SU-DHL-6 (cell line): ENCODE measurements at regions not wholly inside any gene's neighbourhood (a gene's known extent, or its start where the extent isn't known, plus 50 kb on each side); places are given as distances from the start of the nearest gene placed in this dataset.

Experiments used
- CTCF ChIP-seq: fragments of 200-600 bp; sonication (generic); IDR thresholded peaks from one replicate; pipeline ENCODE4 v1.5.1; 2017; ENCODE audit warnings: antibody characterized with exemption, mild to moderate bottlenecking, low read length, moderate library complexity; ENCODE audit not compliant: insufficient read depth, poor library complexity, severe bottlenecking
- EZH2phosphoT487 ChIP-seq: fragments of 200-600 bp; sonication (generic), shearing (Covaris generic); conservative IDR thresholded peaks from 2 replicates; pipeline ENCODE4 v1.6.1; 2018; ENCODE audit warnings: mild to moderate bottlenecking, antibody characterized with exemption, low read length, moderate library complexity, mixed read lengths

GRCh38 chr14:105836160-105836559, 309.8 kb downstream of the TMEM121 start:
- TF ChIP-seq CTCF = no peak
- no peak for TF ChIP-seq EZH2phosphoT487
